Tibial nerve (tissue), 4 donors: ENCODE measurements at regions not wholly inside any gene's neighbourhood (a gene's known extent, or its start where the extent isn't known, plus 50 kb on each side); places are given as distances from the start of the nearest gene placed in this dataset.
A peak's percentile ranks its signal among the peaks of the same experiment; 100 is the strongest.

ENCODE experiments used
- DNase-seq, 2 donors: peaks; one replicate each; pipeline ENCODE4 v3.0.0-alpha.2; 2019; ENCODE audit warnings: low spot score in 2 of 2
- H3K27ac ChIP-seq, 4 donors: fragments of 200-600 bp; sonication (generic) in 3 of 4; one replicate each; pipeline ENCODE4 v1.5.1; 2017 to 2019; ENCODE audit warnings: mild to moderate bottlenecking in 1 of 4
- H3K27me3 ChIP-seq, 2 donors: fragments of 200-600 bp; sonication (generic) in 1 of 2; one replicate each; pipeline versions ENCODE4 v1.5.1 to v1.6.0; 2017 to 2019
- H3K36me3 ChIP-seq, 3 donors: fragments of 200-600 bp; sonication (generic); one replicate each; pipeline ENCODE4 v1.5.1; 2018 to 2019
- H3K4me1 ChIP-seq, 4 donors: fragments of 200-600 bp; sonication (generic) in 3 of 4; one replicate each; pipeline ENCODE4 v1.5.1; 2017 to 2019
- H3K4me3 ChIP-seq, 4 donors: fragments of 200-600 bp; sonication (generic) in 3 of 4; one replicate each; pipeline ENCODE4 v1.5.1; 2017 to 2019; ENCODE audit warnings: mild to moderate bottlenecking in 1 of 4, moderate library complexity in 1 of 4
- H3K9me3 ChIP-seq, 4 donors: fragments of 200-600 bp; sonication (generic) in 3 of 4; one replicate each; pipeline ENCODE4 v1.5.1; 2017 to 2019
- CTCF ChIP-seq, 5 experiments: fragments of 200-600 bp in 3 of 5; fragments of 450-650 bp in 2 of 5; sonication (generic) in 3 of 5; IDR thresholded peaks; one replicate each; pipeline ENCODE4 v1.5.1; 2016 to 2019; ENCODE audit warnings: antibody characterized with exemption in 5 of 5, mild to moderate bottlenecking in 3 of 5, moderate library complexity in 2 of 5
- EP300 ChIP-seq, 2 donors: sonication (generic); formaldehyde crosslinking; IDR thresholded peaks; one replicate each; pipeline ENCODE4 v1.6.1; 2017; ENCODE audit warnings: antibody characterized with exemption in 2 of 2, mild to moderate bottlenecking in 1 of 2
- POLR2A ChIP-seq, 2 donors: fragments of 450-650 bp; IDR thresholded peaks; one replicate each; pipeline ENCODE4 v1.6.1; 2017; ENCODE audit warnings: antibody characterized with exemption in 2 of 2, mild to moderate bottlenecking in 2 of 2, moderate library complexity in 2 of 2
- WGBS, 2 donors: methylation state at CpG; one replicate each; pipeline ENCODE4 v1.1.5; 2018; 5-methylcytosine and 5-hydroxymethylcytosine counted together

DNA sequence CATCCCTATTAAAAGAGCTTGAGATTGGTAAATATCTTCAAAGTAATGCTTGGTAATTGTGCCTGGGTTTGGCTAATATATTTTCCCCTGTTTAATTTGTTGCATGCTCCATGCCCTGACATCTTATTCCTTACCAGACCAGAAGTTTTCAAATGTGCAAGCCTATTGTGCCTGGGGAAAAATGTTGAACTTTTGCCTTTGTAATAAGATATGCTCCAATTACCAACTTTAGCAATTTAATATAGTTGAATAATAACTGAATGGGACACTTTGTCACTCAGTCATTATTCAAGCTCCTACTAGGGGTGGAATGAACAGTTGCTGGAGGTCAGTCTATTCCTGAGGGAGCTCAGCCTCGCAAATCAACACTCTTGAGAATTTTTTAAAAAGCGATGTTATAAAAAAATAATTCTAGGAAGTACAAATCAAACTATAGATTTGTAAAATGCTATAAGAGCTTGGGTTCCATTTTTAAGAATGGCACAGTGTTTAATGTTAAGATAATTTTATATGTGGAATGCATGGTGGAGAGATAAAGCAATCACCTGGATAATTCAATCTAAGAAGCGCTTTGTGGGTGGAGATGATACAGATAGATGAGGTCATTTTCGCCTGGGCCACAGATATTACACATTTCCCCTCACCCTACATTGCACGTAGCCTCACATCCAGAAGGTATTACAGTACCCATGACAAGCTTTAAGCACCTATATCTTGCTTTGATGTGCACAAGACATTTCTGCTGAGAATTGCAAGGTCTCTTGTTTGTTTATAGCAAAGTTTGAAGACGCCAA is 231.8 kb downstream of the PIK3R1 start:
- TF ChIP-seq POLR2A (IDR thresholded peaks at IDR 0.05) (no peak), CTCF (IDR thresholded peaks at IDR 0.05) (no peak), EP300 (IDR thresholded peaks at IDR 0.05) (no peak)
- no peak overlapping the region for H3K4me3 ChIP-seq
- peaks cover 0 to 32% (median 0%) of the 10 kb centered on the region in 4 donors for H3K4me1 ChIP-seq
- WGBS, 2 donors = 80 to 83% methylated on average over 6 of the region's 6 CpGs
- no peak for DNase-seq
- no peaks in the 10 kb centered on the region for H3K9me3 ChIP-seq
- no peaks in the 10 kb centered on the region for H3K27me3 ChIP-seq
- no peaks in the 10 kb centered on the region for H3K36me3 ChIP-seq
- no peak overlapping the region for H3K27ac ChIP-seq

DNA sequence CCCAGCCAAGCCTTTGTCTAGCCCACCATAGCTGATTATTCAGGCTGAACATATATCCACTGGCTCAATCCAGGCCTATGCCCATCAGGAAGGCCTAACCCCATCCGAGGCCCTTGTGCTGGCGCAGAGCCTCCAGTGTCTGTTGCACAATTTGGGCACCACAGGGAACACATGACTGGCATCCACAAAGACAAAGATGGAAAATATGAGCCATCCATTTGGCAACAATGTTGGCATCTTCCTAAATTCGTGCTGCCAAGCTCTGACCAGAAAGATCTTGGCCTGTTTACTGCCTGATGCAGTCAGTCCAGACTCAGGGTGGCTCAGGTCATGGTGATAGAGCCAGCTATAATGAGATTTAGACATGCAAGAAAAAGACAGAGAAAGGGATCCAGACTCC is 233.8 kb downstream of the PIK3R1 start:
- Histone ChIP-seq H3K4me3 (no peak overlapping the region), H3K27ac (no peak overlapping the region), H3K36me3 (no peaks in the 10 kb centered on the region), H3K4me1 (peaks cover 0 to 26% (median 0%) of the 10 kb centered on the region in 4 donors), H3K9me3 (peaks cover 0 to 2% (median 0%) of the 10 kb centered on the region in 4 donors), H3K27me3 (no peaks in the 10 kb centered on the region)
- 58 to 70% methylated on average over 3 of the region's 3 CpGs for WGBS, 2 donors
- no peak for DNase-seq
- TF ChIP-seq CTCF (IDR thresholded peaks at IDR 0.05) (no peak), EP300 (IDR thresholded peaks at IDR 0.05) (peak in 1 of 2 donors; percentile 67), POLR2A (IDR thresholded peaks at IDR 0.05) (no peak)

- no peaks in the 10 kb centered on the region for H3K36me3 ChIP-seq
- H3K27ac ChIP-seq = peak overlapping the region in 1 of 4 donors; percentile 42
- TF ChIP-seq POLR2A (IDR thresholded peaks at IDR 0.05) (no peak), EP300 (IDR thresholded peaks at IDR 0.05) (peak in 1 of 2 donors; percentile 8), CTCF (IDR thresholded peaks at IDR 0.05) (no peak)
- no peak for DNase-seq
- H3K4me1 ChIP-seq = peaks cover 0 to 16% (median 0%) of the 10 kb centered on the region in 4 donors
- H3K27me3 ChIP-seq = no peaks in the 10 kb centered on the region
- WGBS, 2 donors = 85 to 86% methylated on average over 5 of the region's 5 CpGs
- H3K4me3 ChIP-seq = no peak overlapping the region
- H3K9me3 ChIP-seq = peaks cover 0 to 3% (median 0%) of the 10 kb centered on the region in 4 donors
Measured at GRCh38 chr5:68450245-68450852, 234.8 kb downstream of the PIK3R1 start.

GRCh38 chr5:68452286-68452685 is 236.7 kb downstream of the PIK3R1 start:
- DNase-seq = no peak
- Histone ChIP-seq H3K36me3 (no peaks in the 10 kb centered on the region), H3K27me3 (no peaks in the 10 kb centered on the region), H3K9me3 (peaks cover 0 to 3% (median 0%) of the 10 kb centered on the region in 4 donors), H3K27ac (no peak overlapping the region), H3K4me3 (no peak overlapping the region), H3K4me1 (peaks cover 0 to 13% (median 0%) of the 10 kb centered on the region in 4 donors)
- TF ChIP-seq CTCF (IDR thresholded peaks at IDR 0.05) (no peak), POLR2A (IDR thresholded peaks at IDR 0.05) (no peak)
- WGBS, 2 donors = 86 to 90% methylated on average over 3 of the region's 3 CpGs

- Histone ChIP-seq H3K4me3 (no peak overlapping the region), H3K27me3 (no peaks in the 10 kb centered on the region), H3K9me3 (peaks cover 0 to 3% (median 0%) of the 10 kb centered on the region in 4 donors), H3K27ac (no peak overlapping the region), H3K4me1 (peaks cover 0 to 12% (median 0%) of the 10 kb centered on the region in 4 donors), H3K36me3 (no peaks in the 10 kb centered on the region)
- DNase-seq = no peak
- no peak for TF ChIP-seq CTCF (IDR thresholded peaks at IDR 0.05)
- TF ChIP-seq EP300 (IDR thresholded peaks at IDR 0.05) = no peak
- no peak for TF ChIP-seq POLR2A (IDR thresholded peaks at IDR 0.05)
- whole genome bisulfite sequencing, 2 donors = 90 to 97% methylated on average over 3 of the region's 3 CpGs
Measured at GRCh38 chr5:68454172-68454571, 238.6 kb downstream of the PIK3R1 start.
